HG03280 (cell line): ENCODE measurements at regions not wholly inside any gene's neighbourhood (a gene's known extent, or its start where the extent isn't known, plus 50 kb on each side); places are given as distances from the start of the nearest gene placed in this dataset.

ENCODE experiments used
- ATAC-seq: cut with Tn5 transposase; IDR thresholded peaks from one replicate; pipeline ENCODE4 v1.9.1; 2021; ENCODE audit warnings: mild to moderate bottlenecking, moderate library complexity; ENCODE audit not compliant: unreplicated experiment

DNA sequence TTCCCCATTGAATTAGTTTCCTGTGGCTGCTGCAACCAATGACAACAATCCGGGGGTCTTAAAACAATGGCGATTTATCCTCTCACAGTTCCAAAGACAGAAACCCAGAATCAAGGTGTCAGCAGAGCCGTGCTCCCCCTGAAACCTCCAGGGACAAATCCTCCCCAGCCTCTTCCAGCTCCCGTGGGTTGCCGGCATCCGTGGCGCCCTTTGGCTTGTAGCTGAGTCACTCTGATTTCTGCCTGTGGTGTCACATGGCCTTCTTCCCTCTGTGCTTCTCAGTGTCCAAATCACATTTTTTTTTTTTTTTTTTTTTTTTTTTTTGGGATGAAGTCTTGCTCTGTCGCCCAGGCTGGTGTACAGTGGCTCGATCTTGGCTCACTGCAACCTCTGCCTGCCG lies 64.5 kb upstream of the STX18 start:
- no peak for ATAC-seq

DNA sequence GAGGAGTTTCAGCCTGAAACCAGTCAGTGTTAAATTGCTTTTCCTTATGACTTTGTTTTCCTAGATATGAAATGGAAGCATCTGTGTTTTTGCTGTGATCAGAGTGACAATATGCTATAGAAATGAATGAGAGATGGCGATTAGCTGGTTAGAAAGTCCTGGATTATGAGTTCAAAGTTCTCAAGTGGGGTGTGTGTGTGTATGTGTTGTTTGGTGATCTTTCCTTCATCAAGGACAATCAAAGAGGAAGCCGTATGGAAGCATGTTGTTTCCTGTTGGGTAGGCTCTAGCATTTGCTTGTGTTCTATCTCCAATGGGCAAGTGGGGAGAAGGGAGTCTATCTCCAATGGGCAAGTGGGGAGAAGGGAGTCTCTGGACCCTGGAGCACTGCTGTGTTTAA lies 64.0 kb upstream of the STX18 start:
- no peak for ATAC-seq

DNA sequence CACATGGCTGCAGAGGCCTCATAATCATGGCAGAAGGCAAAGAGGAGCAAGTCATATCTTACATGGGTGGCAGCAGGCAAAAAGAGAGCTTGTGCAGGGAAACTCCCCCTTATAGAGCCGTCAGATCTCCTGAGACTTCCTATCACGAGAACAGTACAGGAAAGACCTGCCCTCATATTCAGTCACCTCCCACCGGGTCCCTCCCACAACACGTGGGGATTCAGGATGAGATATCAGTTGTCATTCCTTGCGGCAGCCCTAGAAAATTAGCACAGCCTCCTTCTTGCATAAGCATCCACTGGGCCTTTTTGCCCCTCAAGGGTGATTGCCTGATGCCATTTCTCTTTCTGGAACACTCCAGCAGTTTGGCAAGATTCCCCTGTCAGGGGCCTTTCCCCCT lies 61.7 kb upstream of the STX18 start:
- no peak for ATAC-seq

DNA sequence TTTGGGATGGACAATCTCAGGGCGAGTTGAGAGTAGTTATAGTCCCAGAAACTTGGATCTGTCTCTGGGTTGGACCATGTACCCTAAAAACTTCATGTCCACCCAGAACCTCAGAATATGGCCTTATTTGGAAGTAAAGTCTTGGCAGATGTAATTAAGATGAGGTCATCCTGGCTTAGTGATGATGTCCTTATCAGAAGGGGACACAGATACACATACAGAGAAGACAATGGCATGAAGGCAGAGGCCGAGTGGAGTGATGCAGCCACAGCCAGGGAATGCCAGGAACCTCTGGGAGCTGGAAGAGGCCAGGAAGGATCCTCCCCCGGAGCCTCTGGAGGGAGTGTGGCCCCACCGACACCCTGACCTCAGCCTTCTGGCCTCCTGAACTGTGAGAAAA lies 61.2 kb upstream of the STX18 start:
- ATAC-seq, result no peak

- ATAC-seq, result no peak
Measured at GRCh38 chr4:4602468-4602867, 60.6 kb upstream of the STX18 start.

- no peak for ATAC-seq
Measured at GRCh38 chr4:4601803-4602369, 60.0 kb upstream of the STX18 start.

GRCh38 chr4:4599481-4600275 lies 57.8 kb upstream of the STX18 start:
- no peak for ATAC-seq

GRCh38 chr4:4598851-4599411 lies 57.1 kb upstream of the STX18 start:
- no peak for ATAC-seq

DNA sequence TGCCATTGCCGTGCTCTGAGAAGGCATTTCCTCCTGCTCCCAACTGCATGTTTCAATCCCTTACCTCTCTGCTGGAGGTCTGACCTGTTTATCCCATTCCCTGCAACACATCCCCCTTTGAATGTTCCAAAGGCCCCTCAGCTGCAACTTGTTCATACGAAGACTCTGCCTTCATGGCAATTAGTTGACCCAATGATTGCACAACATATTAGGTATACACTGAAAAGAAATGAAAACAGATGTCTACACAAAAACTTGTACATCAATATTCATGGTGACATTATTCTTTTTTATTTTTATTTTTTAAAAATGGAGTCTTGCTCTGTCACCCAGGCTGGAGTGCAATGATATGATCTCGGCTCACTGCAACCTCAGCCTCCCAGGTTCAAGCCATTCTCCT lies 54.9 kb upstream of the STX18 start:
- no peak for ATAC-seq

GRCh38 chr4:4595252-4595651 lies 53.4 kb upstream of the STX18 start:
- ATAC-seq, result no peak

GRCh38 chr4:4594285-4594920 lies 52.6 kb upstream of the STX18 start:
- no peak for ATAC-seq

GRCh38 chr4:4593596-4594284 lies 51.9 kb upstream of the STX18 start:
- ATAC-seq, result no peak

GRCh38 chr4:4592414-4592813 lies 50.6 kb upstream of the STX18 start:
- no peak for ATAC-seq
